ENCODE measurements at regions not wholly inside any gene's neighbourhood (a gene's known extent, or its start where the extent isn't known, plus 50 kb on each side); places are given as distances from the start of the nearest gene placed in this dataset.

DNA sequence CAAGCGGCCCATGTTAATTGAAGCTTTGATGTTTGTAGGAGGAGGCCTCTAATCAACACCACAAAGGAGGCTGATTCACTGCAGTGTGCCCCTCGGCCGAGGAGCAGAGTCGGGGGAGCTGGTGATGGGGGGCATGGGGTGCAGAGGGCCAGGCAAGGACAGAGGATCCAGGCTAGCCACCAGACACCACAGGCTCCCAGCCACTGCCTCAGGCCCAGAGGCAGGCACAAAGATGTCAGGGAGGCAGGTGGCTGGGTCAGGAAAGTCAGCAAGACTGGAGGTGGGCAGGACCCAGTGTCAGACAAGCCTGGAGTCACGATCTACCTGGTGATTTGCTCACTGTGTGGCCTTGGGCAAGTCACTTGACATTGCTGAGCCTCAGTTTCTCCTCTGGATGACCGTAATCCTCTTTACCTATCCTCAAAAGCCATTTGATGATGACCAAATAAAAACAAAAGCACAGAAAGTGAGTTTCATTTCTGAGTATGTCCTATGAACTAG is 121.0 kb downstream of the BUD13 start:
- TF ChIP-seq, protein P1, sequence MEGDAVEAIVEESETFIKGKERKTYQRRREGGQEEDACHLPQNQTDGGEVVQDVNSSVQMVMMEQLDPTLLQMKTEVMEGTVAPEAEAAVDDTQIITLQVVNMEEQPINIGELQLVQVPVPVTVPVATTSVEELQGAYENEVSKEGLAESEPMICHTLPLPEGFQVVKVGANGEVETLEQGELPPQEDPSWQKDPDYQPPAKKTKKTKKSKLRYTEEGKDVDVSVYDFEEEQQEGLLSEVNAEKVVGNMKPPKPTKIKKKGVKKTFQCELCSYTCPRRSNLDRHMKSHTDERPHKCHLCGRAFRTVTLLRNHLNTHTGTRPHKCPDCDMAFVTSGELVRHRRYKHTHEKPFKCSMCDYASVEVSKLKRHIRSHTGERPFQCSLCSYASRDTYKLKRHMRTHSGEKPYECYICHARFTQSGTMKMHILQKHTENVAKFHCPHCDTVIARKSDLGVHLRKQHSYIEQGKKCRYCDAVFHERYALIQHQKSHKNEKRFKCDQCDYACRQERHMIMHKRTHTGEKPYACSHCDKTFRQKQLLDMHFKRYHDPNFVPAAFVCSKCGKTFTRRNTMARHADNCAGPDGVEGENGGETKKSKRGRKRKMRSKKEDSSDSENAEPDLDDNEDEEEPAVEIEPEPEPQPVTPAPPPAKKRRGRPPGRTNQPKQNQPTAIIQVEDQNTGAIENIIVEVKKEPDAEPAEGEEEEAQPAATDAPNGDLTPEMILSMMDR (IDR thresholded peaks at IDR 0.05): no peak
- no peak for TF ChIP-seq POLR2A (IDR thresholded peaks at IDR 0.05)
